GM12872 (cell line): ENCODE measurements at regions not wholly inside any gene's neighbourhood (a gene's known extent, or its start where the extent isn't known, plus 50 kb on each side); places are given as distances from the start of the nearest gene placed in this dataset.

Experiments
- TF ChIP-seq, protein P1 (sequence below): IDR thresholded peaks from 3 replicates; pipeline ENCODE4 v1.5.1; 2011; ENCODE audit warnings: low read depth, mild to moderate bottlenecking, low read length, moderate library complexity; ENCODE audit not compliant: insufficient read depth

DNA sequence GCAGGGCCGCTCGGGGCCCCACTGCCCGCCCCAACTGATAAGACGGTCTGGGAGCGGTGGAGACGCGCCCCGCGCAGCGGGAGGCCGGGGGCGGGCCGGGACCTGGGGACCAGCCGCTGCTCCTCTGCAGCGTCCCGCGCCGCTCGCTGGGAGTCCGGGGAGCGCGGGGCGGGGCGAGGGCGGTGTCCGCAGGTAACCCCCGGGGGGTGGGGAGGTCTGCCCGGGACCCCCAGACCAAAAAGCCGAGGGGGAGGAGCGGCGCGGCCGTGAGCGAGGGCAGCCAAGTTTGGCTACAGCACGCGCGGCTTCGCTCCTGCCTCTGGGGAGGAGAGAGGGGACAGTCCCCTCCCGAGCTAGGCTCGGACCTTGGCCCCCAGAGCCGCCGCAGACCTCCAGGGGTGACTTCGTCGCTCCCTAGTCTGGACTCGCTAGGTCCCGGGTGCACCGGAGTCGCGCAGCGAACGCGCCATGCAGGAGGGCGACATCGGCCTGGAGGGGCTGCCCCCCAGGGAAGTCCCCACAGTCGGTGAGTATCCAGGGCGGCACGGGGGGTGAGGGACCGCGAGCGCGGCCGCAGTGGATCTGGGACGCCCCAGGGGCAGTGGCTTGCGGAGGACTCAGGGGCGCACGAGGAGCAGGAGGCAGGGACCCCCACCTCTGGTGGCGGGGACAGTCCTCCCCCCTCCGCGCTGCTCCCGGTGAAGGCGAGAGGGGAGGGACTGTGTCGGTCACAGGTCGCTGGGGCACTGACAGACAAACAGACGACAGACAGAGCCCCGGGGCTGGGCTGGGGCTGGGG is 92.3 kb upstream of the ANO1 start:
- TF ChIP-seq, protein P1, sequence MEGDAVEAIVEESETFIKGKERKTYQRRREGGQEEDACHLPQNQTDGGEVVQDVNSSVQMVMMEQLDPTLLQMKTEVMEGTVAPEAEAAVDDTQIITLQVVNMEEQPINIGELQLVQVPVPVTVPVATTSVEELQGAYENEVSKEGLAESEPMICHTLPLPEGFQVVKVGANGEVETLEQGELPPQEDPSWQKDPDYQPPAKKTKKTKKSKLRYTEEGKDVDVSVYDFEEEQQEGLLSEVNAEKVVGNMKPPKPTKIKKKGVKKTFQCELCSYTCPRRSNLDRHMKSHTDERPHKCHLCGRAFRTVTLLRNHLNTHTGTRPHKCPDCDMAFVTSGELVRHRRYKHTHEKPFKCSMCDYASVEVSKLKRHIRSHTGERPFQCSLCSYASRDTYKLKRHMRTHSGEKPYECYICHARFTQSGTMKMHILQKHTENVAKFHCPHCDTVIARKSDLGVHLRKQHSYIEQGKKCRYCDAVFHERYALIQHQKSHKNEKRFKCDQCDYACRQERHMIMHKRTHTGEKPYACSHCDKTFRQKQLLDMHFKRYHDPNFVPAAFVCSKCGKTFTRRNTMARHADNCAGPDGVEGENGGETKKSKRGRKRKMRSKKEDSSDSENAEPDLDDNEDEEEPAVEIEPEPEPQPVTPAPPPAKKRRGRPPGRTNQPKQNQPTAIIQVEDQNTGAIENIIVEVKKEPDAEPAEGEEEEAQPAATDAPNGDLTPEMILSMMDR = no peak

- TF ChIP-seq, protein P1 = no peak
Observed at GRCh38 chr11:69986440-69986787, 91.7 kb upstream of the ANO1 start.

DNA sequence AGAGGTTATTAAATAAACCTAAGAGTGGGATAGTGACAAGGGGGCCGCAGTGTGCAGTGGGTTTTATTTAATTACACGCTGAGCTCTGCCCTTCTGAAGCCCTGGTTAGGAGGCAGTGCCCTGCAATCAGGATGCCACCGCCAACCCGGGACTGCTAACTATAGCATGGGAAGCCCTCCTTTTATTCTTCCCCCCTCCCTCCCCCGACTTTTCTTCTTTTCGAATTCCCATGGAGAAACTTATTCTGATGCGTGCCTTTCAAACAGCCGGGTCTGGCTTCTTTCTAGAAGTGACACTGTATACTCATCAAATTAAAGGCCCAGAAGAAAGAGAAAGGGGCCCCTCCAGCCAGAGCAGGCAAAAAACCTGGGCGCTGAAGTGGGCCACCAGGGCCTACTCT is 91.3 kb upstream of the ANO1 start:
- TF ChIP-seq, protein P1 = no peak

GRCh38 chr11:69992026-69992425 is 86.1 kb upstream of the ANO1 start:
- TF ChIP-seq, protein P1 = no peak

DNA sequence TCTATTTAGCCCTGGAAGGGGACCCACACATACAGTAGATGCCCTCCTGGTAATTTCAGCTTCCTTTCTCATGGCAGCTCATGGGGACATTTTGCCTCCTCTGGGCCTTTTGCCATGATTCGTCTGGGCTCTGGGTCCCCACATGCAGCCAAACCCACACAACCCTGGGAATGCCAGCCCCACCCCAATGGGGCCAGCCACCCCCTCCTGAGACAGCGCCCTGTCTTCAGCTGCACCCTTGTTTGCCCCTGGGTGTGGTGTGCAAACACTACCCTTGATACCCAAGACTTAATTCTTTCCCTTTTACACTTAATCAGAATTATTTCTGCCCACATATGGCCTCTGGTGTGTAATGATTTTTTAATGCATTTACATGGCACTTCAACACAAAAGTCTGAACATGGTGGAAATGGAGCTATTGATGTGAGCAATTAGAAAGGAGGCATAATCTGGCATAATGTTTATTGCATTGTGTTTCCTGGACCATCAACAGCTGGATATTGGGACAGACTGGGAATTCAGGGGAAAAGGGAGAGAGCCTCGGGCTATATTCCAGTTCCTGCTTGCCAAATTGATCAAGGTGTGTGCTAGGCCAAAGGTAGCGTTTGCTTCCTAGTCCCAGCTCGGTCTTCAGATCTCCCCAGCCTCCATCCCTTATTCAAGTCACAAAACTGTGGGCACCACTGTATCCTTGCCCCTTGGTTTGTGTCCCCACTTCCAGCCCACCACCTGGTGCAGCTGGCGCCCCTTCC is 85.0 kb upstream of the ANO1 start:
- TF ChIP-seq, protein P1 = no peak

- TF ChIP-seq, protein P1 = no peak
Observed at GRCh38 chr11:69994810-69995209, 83.3 kb upstream of the ANO1 start.

- TF ChIP-seq, protein P1 = no peak
Observed at GRCh38 chr11:69995697-69996096, 82.4 kb upstream of the ANO1 start.
